Transverse colon (tissue), 4 donors: ENCODE measurements at regions not wholly inside any gene's neighbourhood (a gene's known extent, or its start where the extent isn't known, plus 50 kb on each side); places are given as distances from the start of the nearest gene placed in this dataset.

ENCODE experiments used
- EP300 ChIP-seq: sonication (generic); formaldehyde crosslinking; IDR thresholded peaks from one replicate; pipeline ENCODE4 v1.6.1; 2017; ENCODE audit warnings: antibody characterized with exemption, low read depth
- POLR2A ChIP-seq: fragments of 450-650 bp; IDR thresholded peaks from one replicate; pipeline ENCODE4 v1.6.1; 2016; ENCODE audit warnings: antibody characterized with exemption, mild to moderate bottlenecking, moderate library complexity
- POLR2AphosphoS5 ChIP-seq, 3 donors: sonication (generic); formaldehyde crosslinking; IDR thresholded peaks; one replicate each; pipeline ENCODE4 v1.6.1; 2016; ENCODE audit warnings: antibody characterized with exemption in 3 of 3
- TF ChIP-seq, protein P1 (sequence below), 5 experiments: fragments of 200-600 bp in 3 of 5; fragments of 450-650 bp in 2 of 5; sonication (generic) in 3 of 5; IDR thresholded peaks; 1 replicate in 2 of 5; 2 replicates in 3 of 5; pipeline ENCODE4 v1.5.1; 2016 to 2017; ENCODE audit warnings: antibody characterized with exemption in 5 of 5, inconsistent platforms in 3 of 5, mild to moderate bottlenecking in 2 of 5, moderate library complexity in 1 of 5

DNA sequence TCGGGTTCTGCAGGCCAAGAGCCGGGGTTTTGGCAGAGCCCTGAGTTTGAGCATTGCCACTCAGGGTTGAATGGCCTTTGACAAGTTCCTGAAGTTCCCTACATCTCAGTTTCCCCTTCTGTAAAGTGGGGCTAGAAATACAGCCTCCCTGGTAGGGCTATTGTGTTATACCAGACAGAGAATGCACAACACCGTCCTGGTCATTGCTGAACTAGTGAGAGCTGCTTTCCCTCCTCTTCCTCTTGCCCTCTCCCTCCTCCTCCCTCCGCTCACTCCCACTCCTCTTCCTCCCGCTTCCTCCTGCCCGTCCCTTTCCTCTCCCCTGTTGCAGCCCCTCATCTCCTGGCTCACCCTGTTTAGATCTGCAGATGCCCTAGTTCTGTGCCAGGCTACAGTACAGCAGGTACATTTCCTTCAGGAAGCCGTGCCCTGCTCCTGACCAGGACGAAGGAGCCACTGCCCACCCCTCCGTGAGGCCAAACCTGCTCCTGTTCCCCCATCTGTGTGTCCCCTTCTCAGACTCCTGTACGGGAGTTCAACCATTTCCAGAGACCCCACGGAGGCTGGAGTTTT lies 91.5 kb upstream of the SHANK2 start:
- TF ChIP-seq, protein P1, sequence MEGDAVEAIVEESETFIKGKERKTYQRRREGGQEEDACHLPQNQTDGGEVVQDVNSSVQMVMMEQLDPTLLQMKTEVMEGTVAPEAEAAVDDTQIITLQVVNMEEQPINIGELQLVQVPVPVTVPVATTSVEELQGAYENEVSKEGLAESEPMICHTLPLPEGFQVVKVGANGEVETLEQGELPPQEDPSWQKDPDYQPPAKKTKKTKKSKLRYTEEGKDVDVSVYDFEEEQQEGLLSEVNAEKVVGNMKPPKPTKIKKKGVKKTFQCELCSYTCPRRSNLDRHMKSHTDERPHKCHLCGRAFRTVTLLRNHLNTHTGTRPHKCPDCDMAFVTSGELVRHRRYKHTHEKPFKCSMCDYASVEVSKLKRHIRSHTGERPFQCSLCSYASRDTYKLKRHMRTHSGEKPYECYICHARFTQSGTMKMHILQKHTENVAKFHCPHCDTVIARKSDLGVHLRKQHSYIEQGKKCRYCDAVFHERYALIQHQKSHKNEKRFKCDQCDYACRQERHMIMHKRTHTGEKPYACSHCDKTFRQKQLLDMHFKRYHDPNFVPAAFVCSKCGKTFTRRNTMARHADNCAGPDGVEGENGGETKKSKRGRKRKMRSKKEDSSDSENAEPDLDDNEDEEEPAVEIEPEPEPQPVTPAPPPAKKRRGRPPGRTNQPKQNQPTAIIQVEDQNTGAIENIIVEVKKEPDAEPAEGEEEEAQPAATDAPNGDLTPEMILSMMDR (IDR thresholded peaks at IDR 0.05): peak in 2 of 5 experiments; percentile 5 to 6
- no peak for TF ChIP-seq POLR2A
- no peak for TF ChIP-seq POLR2AphosphoS5 (IDR thresholded peaks at IDR 0.05)
- no peak for TF ChIP-seq EP300
